DOHH2 (cell line): ENCODE measurements at regions not wholly inside any gene's neighbourhood (a gene's known extent, or its start where the extent isn't known, plus 50 kb on each side); places are given as distances from the start of the nearest gene placed in this dataset.

Experiments used
- H3F3A ChIP-seq: fragments of 200-600 bp; sonication (generic), shearing (Covaris generic); 2 replicates; pipeline ENCODE4 v1.6.0; 2016; ENCODE audit warnings: antibody characterized with exemption, mild to moderate bottlenecking; ENCODE audit not compliant: control insufficient read depth, insufficient read depth
- H3K27ac ChIP-seq: fragments of 200-600 bp; sonication (generic); 2 replicates; pipeline ENCODE4 v1.5.1; 2014; ENCODE audit warnings: low read depth, mild to moderate bottlenecking, low read length, moderate library complexity
- H3K27me3 ChIP-seq: fragments of 200-600 bp; sonication (generic); 2 replicates; pipeline ENCODE4 v1.6.1; 2014; ENCODE audit warnings: mild to moderate bottlenecking, low read length, mixed read lengths; ENCODE audit not compliant: control insufficient read depth
- H3K36me3 ChIP-seq: fragments of 200-600 bp; sonication (generic); 2 replicates; pipeline ENCODE4 v1.6.1; 2014; ENCODE audit warnings: mild to moderate bottlenecking, low read length, moderate library complexity, mixed read lengths; ENCODE audit not compliant: control insufficient read depth
- H3K4me1 ChIP-seq: fragments of 200-600 bp; sonication (generic); 2 replicates; pipeline ENCODE4 v1.6.1; 2014; ENCODE audit warnings: mild to moderate bottlenecking, low read length, mixed read lengths; ENCODE audit not compliant: control insufficient read depth
- H3K4me2 ChIP-seq: fragments of 200-600 bp; sonication (generic); 2 replicates; pipeline ENCODE4 v1.6.0; 2014; ENCODE audit warnings: mild to moderate bottlenecking, low read length, moderate library complexity
- H3K4me3 ChIP-seq: fragments of 200-600 bp; sonication (generic); 2 replicates; pipeline ENCODE4 v1.5.1; 2014; ENCODE audit warnings: mild to moderate bottlenecking, low read length, mixed read lengths
- H3K79me2 ChIP-seq: fragments of 200-600 bp; sonication (generic); 2 replicates; pipeline ENCODE4 v1.6.1; 2014; ENCODE audit warnings: mild to moderate bottlenecking, low read length, mixed read lengths; ENCODE audit not compliant: control insufficient read depth
- H3K9me2 ChIP-seq: fragments of 200-600 bp; sonication (generic); replicated peaks from 2 replicates; pipeline ENCODE4 v1.6.1; 2014; ENCODE audit warnings: mild to moderate bottlenecking, low read length, mixed read lengths; ENCODE audit not compliant: control insufficient read depth
- H3K9me3 ChIP-seq: fragments of 200-600 bp; sonication (generic); 2 replicates; pipeline ENCODE4 v1.6.1; 2014; ENCODE audit warnings: antibody characterized with exemption, low read length, mixed read lengths; ENCODE audit not compliant: control insufficient read depth, insufficient read depth
- H4K20me1 ChIP-seq: fragments of 200-600 bp; sonication (generic); 2 replicates; pipeline ENCODE4 v1.6.0; 2014; ENCODE audit warnings: low read depth, mild to moderate bottlenecking, antibody characterized with exemption, low read length, moderate library complexity; ENCODE audit not compliant: control insufficient read depth, insufficient read depth
- EZH2phosphoT487 ChIP-seq: fragments of 200-600 bp; sonication (generic); IDR thresholded peaks from 2 replicates; pipeline ENCODE4 v1.6.1; 2017; ENCODE audit warnings: borderline replicate concordance, mild to moderate bottlenecking, antibody characterized with exemption, low read length, moderate library complexity, mixed read lengths
- TF ChIP-seq, protein P1 (sequence below): fragments of 200-600 bp; sonication (generic); IDR thresholded peaks from one replicate; pipeline ENCODE4 v1.5.1; 2014; ENCODE audit warnings: antibody characterized with exemption, mild to moderate bottlenecking, low read depth, low read length; ENCODE audit not compliant: poor library complexity, severe bottlenecking

DNA sequence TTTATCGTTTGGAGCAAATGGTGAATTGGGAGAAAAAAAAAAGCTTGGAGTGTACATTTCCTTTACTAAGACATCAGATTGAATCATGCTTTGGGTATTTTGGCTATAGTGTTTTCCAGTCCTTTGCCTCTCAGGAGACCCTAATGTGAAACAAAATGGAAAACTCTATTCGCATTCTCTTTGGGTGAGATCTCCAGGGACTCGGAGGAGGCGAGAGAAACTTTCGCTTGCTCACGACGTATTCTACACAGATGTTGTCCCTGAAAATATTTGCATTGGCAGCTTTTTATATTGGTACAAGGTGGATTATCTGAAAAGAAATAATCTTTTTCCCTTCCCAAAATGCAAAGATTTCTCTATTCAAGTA is 1240.1 kb upstream of the WWC1 start:
- H3F3A ChIP-seq = no peaks in the 10 kb centered on the region
- no peak for TF ChIP-seq EZH2phosphoT487
- TF ChIP-seq, protein P1, sequence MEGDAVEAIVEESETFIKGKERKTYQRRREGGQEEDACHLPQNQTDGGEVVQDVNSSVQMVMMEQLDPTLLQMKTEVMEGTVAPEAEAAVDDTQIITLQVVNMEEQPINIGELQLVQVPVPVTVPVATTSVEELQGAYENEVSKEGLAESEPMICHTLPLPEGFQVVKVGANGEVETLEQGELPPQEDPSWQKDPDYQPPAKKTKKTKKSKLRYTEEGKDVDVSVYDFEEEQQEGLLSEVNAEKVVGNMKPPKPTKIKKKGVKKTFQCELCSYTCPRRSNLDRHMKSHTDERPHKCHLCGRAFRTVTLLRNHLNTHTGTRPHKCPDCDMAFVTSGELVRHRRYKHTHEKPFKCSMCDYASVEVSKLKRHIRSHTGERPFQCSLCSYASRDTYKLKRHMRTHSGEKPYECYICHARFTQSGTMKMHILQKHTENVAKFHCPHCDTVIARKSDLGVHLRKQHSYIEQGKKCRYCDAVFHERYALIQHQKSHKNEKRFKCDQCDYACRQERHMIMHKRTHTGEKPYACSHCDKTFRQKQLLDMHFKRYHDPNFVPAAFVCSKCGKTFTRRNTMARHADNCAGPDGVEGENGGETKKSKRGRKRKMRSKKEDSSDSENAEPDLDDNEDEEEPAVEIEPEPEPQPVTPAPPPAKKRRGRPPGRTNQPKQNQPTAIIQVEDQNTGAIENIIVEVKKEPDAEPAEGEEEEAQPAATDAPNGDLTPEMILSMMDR = no peak
- H3K27me3 ChIP-seq = no peaks in the 10 kb centered on the region

GRCh38 chr5:167052791-167053190 is 1238.7 kb upstream of the WWC1 start:
- Histone ChIP-seq H3K27ac (no peak overlapping the region), H3K27me3 (no peaks in the 10 kb centered on the region), H3K9me3 (no peaks in the 10 kb centered on the region), H3F3A (no peaks in the 10 kb centered on the region), H3K4me3 (no peak overlapping the region), H3K9me2 (no peaks in the 10 kb centered on the region), H3K36me3 (no peaks in the 10 kb centered on the region), H3K79me2 (no peaks in the 10 kb centered on the region), H4K20me1 (no peaks in the 10 kb centered on the region), H3K4me1 (no peaks in the 10 kb centered on the region), H3K4me2 (no peak overlapping the region)
- TF ChIP-seq EZH2phosphoT487 = no peak
- TF ChIP-seq, protein P1 = no peak

More for the DNA sequence above, 1240.1 kb upstream of the WWC1 start:
- H3K4me3 ChIP-seq = no peak overlapping the region
- H3K79me2 ChIP-seq = no peaks in the 10 kb centered on the region
- H3K9me2 ChIP-seq = no peaks in the 10 kb centered on the region
- H3K36me3 ChIP-seq = no peaks in the 10 kb centered on the region
- no peak overlapping the region for H3K4me2 ChIP-seq
- no peaks in the 10 kb centered on the region for H3K9me3 ChIP-seq
- no peaks in the 10 kb centered on the region for H3K4me1 ChIP-seq
- H4K20me1 ChIP-seq = no peaks in the 10 kb centered on the region
- H3K27ac ChIP-seq = no peak overlapping the region

DNA sequence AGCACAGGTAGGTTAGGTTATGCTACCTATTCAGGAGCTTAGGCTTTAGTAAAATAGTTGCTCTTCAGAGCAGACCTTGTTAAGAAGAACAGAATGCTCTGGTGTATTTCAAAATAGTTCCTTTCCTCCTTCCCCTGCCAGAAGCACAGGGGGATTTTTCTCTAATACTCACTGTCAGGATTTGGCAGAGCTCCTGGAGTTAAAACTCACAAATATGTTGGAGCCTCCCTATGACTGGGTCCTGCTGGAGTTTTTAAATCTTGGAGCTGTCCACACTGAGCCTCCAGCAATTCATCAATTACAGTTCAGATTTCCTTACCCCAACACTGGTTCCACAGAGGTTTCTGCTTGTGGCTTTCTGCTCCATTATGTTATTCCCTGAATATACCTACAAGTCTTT is 1233.8 kb upstream of the WWC1 start:
- Histone ChIP-seq H3K4me2 (no peak overlapping the region), H3K27ac (no peak overlapping the region), H4K20me1 (no peaks in the 10 kb centered on the region), H3K9me2 (no peaks in the 10 kb centered on the region), H3K9me3 (no peaks in the 10 kb centered on the region), H3K4me3 (no peak overlapping the region), H3K4me1 (no peaks in the 10 kb centered on the region), H3K36me3 (no peaks in the 10 kb centered on the region), H3K79me2 (no peaks in the 10 kb centered on the region), H3F3A (no peaks in the 10 kb centered on the region), H3K27me3 (no peaks in the 10 kb centered on the region)
- TF ChIP-seq, protein P1 = no peak
- no peak for TF ChIP-seq EZH2phosphoT487

GRCh38 chr5:167061695-167062094 is 1229.8 kb upstream of the WWC1 start:
- Histone ChIP-seq H3K4me3 (no peak overlapping the region), H3K27ac (no peak overlapping the region), H3K27me3 (no peaks in the 10 kb centered on the region), H3F3A (no peaks in the 10 kb centered on the region), H4K20me1 (no peaks in the 10 kb centered on the region), H3K36me3 (no peaks in the 10 kb centered on the region), H3K4me1 (no peaks in the 10 kb centered on the region), H3K79me2 (no peaks in the 10 kb centered on the region), H3K9me2 (no peaks in the 10 kb centered on the region), H3K4me2 (no peak overlapping the region), H3K9me3 (no peaks in the 10 kb centered on the region)
- TF ChIP-seq, protein P1 = no peak
- no peak for TF ChIP-seq EZH2phosphoT487
